CD4-positive, CD25-positive, alpha-beta regulatory T cell (primary cell): ENCODE measurements at regions not wholly inside any gene's neighbourhood (a gene's known extent, or its start where the extent isn't known, plus 50 kb on each side); places are given as distances from the start of the nearest gene placed in this dataset.

ENCODE experiments used
- ATAC-seq, 2 donors: fragments of 150-1000 bp; cut with Tn5 transposase; one replicate each; pipeline ENCODE4 v1.10.0; 2021; ENCODE audit warnings: low read depth in 2 of 2, moderate number of reproducible peaks in 2 of 2, moderate library complexity in 1 of 2
- DNase-seq, 3 donors: peaks; one replicate each; pipeline versions ENCODE4 v3.0.0 to v3.0.0-alpha.2; 2012 to 2022; ENCODE audit warnings: mixed read lengths in 1 of 3
- H3K27ac ChIP-seq: one replicate; pipeline ENCODE4 v1.7.0; 2013; ENCODE audit warnings: mild to moderate bottlenecking, low read length; ENCODE audit not compliant: insufficient read depth, poor library complexity, severe bottlenecking
- H3K27me3 ChIP-seq: one replicate; pipeline ENCODE4 v1.7.0; 2013; ENCODE audit warnings: low read length; ENCODE audit not compliant: control insufficient read depth, insufficient read depth
- H3K36me3 ChIP-seq: one replicate; pipeline ENCODE4 v1.7.0; 2013; ENCODE audit warnings: mild to moderate bottlenecking, low read length, moderate library complexity; ENCODE audit not compliant: control insufficient read depth, insufficient read depth
- H3K4me1 ChIP-seq: 2 replicates; pipeline ENCODE4 v1.7.0; 2013; ENCODE audit warnings: mild to moderate bottlenecking, low read length; ENCODE audit not compliant: insufficient read depth, control insufficient read depth, poor library complexity, severe bottlenecking
- H3K4me3 ChIP-seq: one replicate; pipeline ENCODE4 v1.7.0; 2013; ENCODE audit warnings: low read depth, mild to moderate bottlenecking, low read length, moderate library complexity
- H3K9me3 ChIP-seq, 2 experiments: 1 replicate in 1 of 2; 2 replicates in 1 of 2; pipeline ENCODE4 v1.7.0; 2013; ENCODE audit warnings: low read length in 2 of 2, mild to moderate bottlenecking in 1 of 2, moderate library complexity in 1 of 2; ENCODE audit not compliant: control insufficient read depth in 2 of 2
- H3K27ac Mint-ChIP-seq, 3 donors: one replicate each; pipeline ENCODE4 v1.8.0; 2020 to 2022; ENCODE audit warnings: mild to moderate bottlenecking in 3 of 3, mixed read lengths in 3 of 3, moderate library complexity in 2 of 3
- H3K27me3 Mint-ChIP-seq: one replicate; pipeline ENCODE4 v1.8.0; 2022; ENCODE audit warnings: mild to moderate bottlenecking, mixed read lengths
- H3K36me3 Mint-ChIP-seq: one replicate; pipeline ENCODE4 v1.8.0; 2020; ENCODE audit warnings: mixed read lengths
- H3K4me1 Mint-ChIP-seq, 4 donors: one replicate each; pipeline ENCODE4 v1.8.0; 2020 to 2022; ENCODE audit warnings: mixed read lengths in 4 of 4, mild to moderate bottlenecking in 1 of 4
- H3K4me3 Mint-ChIP-seq, 4 donors: one replicate each; pipeline ENCODE4 v1.8.0; 2020 to 2022; ENCODE audit warnings: mild to moderate bottlenecking in 4 of 4, mixed read lengths in 4 of 4, moderate library complexity in 3 of 4
- H3K9me3 Mint-ChIP-seq, 7 donors: one replicate each; pipeline ENCODE4 v1.8.0; 2020 to 2022; ENCODE audit warnings: mixed read lengths in 7 of 7, mild to moderate bottlenecking in 3 of 7, moderate library complexity in 2 of 7

- H3K27me3 ChIP-seq = peaks cover 3% of the 10 kb centered on the region
- Mint-ChIP-seq H3K9me3 (no peaks in the 10 kb centered on the region), H3K4me3 (no peak overlapping the region), H3K36me3 (no peaks in the 10 kb centered on the region), H3K27me3 (peaks cover 9% of the 10 kb centered on the region), H3K4me1 (peaks cover 0 to 5% (median under 1%) of the 10 kb centered on the region in 4 donors), H3K27ac (no peak overlapping the region)
- no peak overlapping the region for H3K4me3 ChIP-seq
- no peaks in the 10 kb centered on the region for H3K4me1 ChIP-seq
- no peaks in the 10 kb centered on the region for H3K36me3 ChIP-seq
- ATAC-seq = no peak
- H3K27ac ChIP-seq = no peak overlapping the region
- no peak for DNase-seq
- no peaks in the 10 kb centered on the region for H3K9me3 ChIP-seq
Observed at GRCh38 chr2:100662866-100663265, 100.1 kb downstream of the PDCL3 start.

- ATAC-seq (no peak), DNase-seq (no peak)
- Mint-ChIP-seq H3K27ac (peak overlapping the region in 1 of 3 donors; percentile 1), H3K36me3 (no peaks in the 10 kb centered on the region), H3K27me3 (peaks cover 12% of the 10 kb centered on the region), H3K4me1 (peaks cover 0 to 5% (median 3%) of the 10 kb centered on the region in 4 donors), H3K9me3 (no peaks in the 10 kb centered on the region), H3K4me3 (no peak overlapping the region)
- Histone ChIP-seq H3K36me3 (no peaks in the 10 kb centered on the region), H3K27me3 (peaks cover 3% of the 10 kb centered on the region), H3K4me1 (no peaks in the 10 kb centered on the region), H3K4me3 (no peak overlapping the region), H3K9me3 (no peaks in the 10 kb centered on the region), H3K27ac (no peak overlapping the region)
Observed at GRCh38 chr2:100664021-100664755, 101.4 kb downstream of the PDCL3 start.

GRCh38 chr2:100664756-100665101 lies 101.9 kb downstream of the PDCL3 start:
- ATAC-seq (no peak), DNase-seq (no peak)
- H3K27me3 ChIP-seq = peaks cover 2% of the 10 kb centered on the region
- H3K4me1 ChIP-seq = no peaks in the 10 kb centered on the region
- H3K9me3 Mint-ChIP-seq = no peaks in the 10 kb centered on the region
- no peaks in the 10 kb centered on the region for H3K36me3 Mint-ChIP-seq
- no peak overlapping the region for H3K4me3 Mint-ChIP-seq
- H3K4me3 ChIP-seq = no peak overlapping the region
- H3K4me1 Mint-ChIP-seq = peaks cover 0 to 5% (median 3%) of the 10 kb centered on the region in 4 donors
- no peaks in the 10 kb centered on the region for H3K9me3 ChIP-seq
- H3K36me3 ChIP-seq = no peaks in the 10 kb centered on the region
- peaks cover 12% of the 10 kb centered on the region for H3K27me3 Mint-ChIP-seq
- H3K27ac ChIP-seq = no peak overlapping the region
- H3K27ac Mint-ChIP-seq = no peak overlapping the region

GRCh38 chr2:100666996-100667395 lies 104.2 kb downstream of the PDCL3 start:
- Mint-ChIP-seq H3K9me3 (no peaks in the 10 kb centered on the region), H3K4me1 (peaks cover 0 to 5% (median under 1%) of the 10 kb centered on the region in 4 donors), H3K36me3 (no peaks in the 10 kb centered on the region), H3K27ac (no peak overlapping the region), H3K4me3 (no peak overlapping the region), H3K27me3 (peaks cover 9% of the 10 kb centered on the region)
- H3K36me3 ChIP-seq = no peaks in the 10 kb centered on the region
- no peaks in the 10 kb centered on the region for H3K4me1 ChIP-seq
- H3K27me3 ChIP-seq = no peaks in the 10 kb centered on the region
- no peaks in the 10 kb centered on the region for H3K9me3 ChIP-seq
- H3K4me3 ChIP-seq = no peak overlapping the region
- ATAC-seq (no peak), DNase-seq (no peak)
- H3K27ac ChIP-seq = no peak overlapping the region

GRCh38 chr2:100667801-100668200 lies 105.0 kb downstream of the PDCL3 start:
- peak overlapping the region in 1 of 3 donors; percentile 42 for H3K27ac Mint-ChIP-seq
- Histone ChIP-seq H3K4me3 (no peak overlapping the region), H3K4me1 (no peaks in the 10 kb centered on the region), H3K27ac (no peak overlapping the region), H3K9me3 (no peaks in the 10 kb centered on the region), H3K36me3 (no peaks in the 10 kb centered on the region), H3K27me3 (no peaks in the 10 kb centered on the region)
- H3K4me1 Mint-ChIP-seq = peaks cover 0 to 5% (median 0%) of the 10 kb centered on the region in 4 donors
- H3K4me3 Mint-ChIP-seq = no peak overlapping the region
- H3K27me3 Mint-ChIP-seq = peaks cover 9% of the 10 kb centered on the region
- H3K36me3 Mint-ChIP-seq = no peaks in the 10 kb centered on the region
- ATAC-seq (no peak), DNase-seq (no peak)
- no peaks in the 10 kb centered on the region for H3K9me3 Mint-ChIP-seq

GRCh38 chr2:100670232-100670631 lies 107.4 kb downstream of the PDCL3 start:
- Histone ChIP-seq H3K4me3 (no peak overlapping the region), H3K4me1 (no peaks in the 10 kb centered on the region), H3K27me3 (no peaks in the 10 kb centered on the region), H3K27ac (no peak overlapping the region), H3K9me3 (no peaks in the 10 kb centered on the region), H3K36me3 (no peaks in the 10 kb centered on the region)
- DNase-seq (no peak), ATAC-seq (no peak)
- no peaks in the 10 kb centered on the region for H3K36me3 Mint-ChIP-seq
- no peaks in the 10 kb centered on the region for H3K9me3 Mint-ChIP-seq
- H3K27me3 Mint-ChIP-seq = peaks cover 9% of the 10 kb centered on the region
- H3K27ac Mint-ChIP-seq = peak overlapping the region in 1 of 3 donors; percentile 15
- H3K4me1 Mint-ChIP-seq = peaks cover 0 to 5% (median 0%) of the 10 kb centered on the region in 4 donors
- no peak overlapping the region for H3K4me3 Mint-ChIP-seq

GRCh38 chr2:100673115-100673514 lies 110.3 kb downstream of the PDCL3 start:
- no peaks in the 10 kb centered on the region for H3K36me3 Mint-ChIP-seq
- H3K27ac Mint-ChIP-seq = no peak overlapping the region
- Histone ChIP-seq H3K4me1 (no peaks in the 10 kb centered on the region), H3K27ac (no peak overlapping the region), H3K4me3 (no peak overlapping the region), H3K27me3 (no peaks in the 10 kb centered on the region), H3K9me3 (no peaks in the 10 kb centered on the region), H3K36me3 (no peaks in the 10 kb centered on the region)
- peaks cover 0 to 3% (median 0%) of the 10 kb centered on the region in 4 donors for H3K4me1 Mint-ChIP-seq
- DNase-seq (no peak), ATAC-seq (no peak)
- no peak overlapping the region for H3K4me3 Mint-ChIP-seq
- no peaks in the 10 kb centered on the region for H3K9me3 Mint-ChIP-seq
- peaks cover under 1% of the 10 kb centered on the region for H3K27me3 Mint-ChIP-seq
